Suprapubic skin (tissue), 4 donors: ENCODE measurements at regions not wholly inside any gene's neighbourhood (a gene's known extent, or its start where the extent isn't known, plus 50 kb on each side); places are given as distances from the start of the nearest gene placed in this dataset.

Source experiments
- DNase-seq, 2 donors: peaks; one replicate each; pipeline ENCODE4 v3.0.0-alpha.2; 2019; ENCODE audit warnings: low spot score in 2 of 2
- H3K27ac ChIP-seq: fragments of 200-600 bp; sonication (generic); one replicate; pipeline ENCODE4 v1.5.1; 2019
- H3K27me3 ChIP-seq: fragments of 200-600 bp; sonication (generic); one replicate; pipeline ENCODE4 v1.5.1; 2019
- H3K36me3 ChIP-seq: fragments of 200-600 bp; sonication (generic); one replicate; pipeline ENCODE4 v1.5.1; 2019
- H3K4me1 ChIP-seq: fragments of 200-600 bp; sonication (generic); one replicate; pipeline ENCODE4 v1.5.1; 2019
- H3K4me3 ChIP-seq: fragments of 200-600 bp; sonication (generic); one replicate; pipeline ENCODE4 v1.5.1; 2019; ENCODE audit warnings: mild to moderate bottlenecking
- H3K9me3 ChIP-seq: fragments of 200-600 bp; sonication (generic); one replicate; pipeline ENCODE4 v1.5.1; 2019
- EP300 ChIP-seq: sonication (generic); formaldehyde crosslinking; IDR thresholded peaks from one replicate; pipeline ENCODE4 v1.6.1; 2017; ENCODE audit warnings: antibody characterized with exemption
- POLR2A ChIP-seq, 2 donors: fragments of 450-650 bp; IDR thresholded peaks; one replicate each; pipeline ENCODE4 v1.6.1; 2017; ENCODE audit warnings: antibody characterized with exemption in 2 of 2, mild to moderate bottlenecking in 2 of 2, moderate library complexity in 2 of 2
- POLR2AphosphoS5 ChIP-seq, 3 donors: sonication (generic); formaldehyde crosslinking; IDR thresholded peaks; one replicate each; pipeline ENCODE4 v1.6.1; 2017; ENCODE audit warnings: antibody characterized with exemption in 3 of 3
- WGBS: methylation state at CpG from one replicate; pipeline ENCODE4 v1.1.5; 2018; 5-methylcytosine and 5-hydroxymethylcytosine counted together
- TF ChIP-seq, protein P1 (sequence below), 2 donors: fragments of 200-600 bp in 1 of 2; fragments of 450-650 bp in 1 of 2; sonication (generic) in 1 of 2; IDR thresholded peaks; one replicate each; pipeline ENCODE4 v1.5.1; 2016 to 2019; ENCODE audit warnings: antibody characterized with exemption in 2 of 2, mild to moderate bottlenecking in 1 of 2, moderate library complexity in 1 of 2

DNA sequence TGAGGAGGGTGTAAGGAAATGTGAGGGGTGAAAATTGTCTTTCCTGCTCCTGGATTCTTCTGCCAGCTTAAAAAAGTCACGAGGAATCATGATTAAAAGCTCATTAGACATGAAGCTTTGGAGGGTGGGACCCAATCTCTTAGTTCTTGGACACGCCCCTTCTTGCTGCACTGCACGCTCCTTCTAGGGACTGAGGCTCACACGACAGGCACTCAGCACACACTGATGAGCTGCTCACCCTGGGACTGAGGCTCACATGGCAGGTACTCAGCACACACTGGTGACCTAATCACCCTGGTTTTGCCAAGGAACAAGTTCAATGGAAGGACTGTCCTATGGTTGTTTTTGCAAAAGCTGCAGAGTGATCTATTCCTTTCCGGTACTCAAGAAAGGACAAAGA, 65.8 kb upstream of the ELMO1 start:
- Histone ChIP-seq H3K4me3 (no peak overlapping the region), H3K4me1 (peaks cover 13% of the 10 kb centered on the region), H3K27ac (no peak overlapping the region), H3K9me3 (no peaks in the 10 kb centered on the region), H3K27me3 (no peaks in the 10 kb centered on the region), H3K36me3 (no peaks in the 10 kb centered on the region)
- no peak for DNase-seq
- TF ChIP-seq, protein P1, sequence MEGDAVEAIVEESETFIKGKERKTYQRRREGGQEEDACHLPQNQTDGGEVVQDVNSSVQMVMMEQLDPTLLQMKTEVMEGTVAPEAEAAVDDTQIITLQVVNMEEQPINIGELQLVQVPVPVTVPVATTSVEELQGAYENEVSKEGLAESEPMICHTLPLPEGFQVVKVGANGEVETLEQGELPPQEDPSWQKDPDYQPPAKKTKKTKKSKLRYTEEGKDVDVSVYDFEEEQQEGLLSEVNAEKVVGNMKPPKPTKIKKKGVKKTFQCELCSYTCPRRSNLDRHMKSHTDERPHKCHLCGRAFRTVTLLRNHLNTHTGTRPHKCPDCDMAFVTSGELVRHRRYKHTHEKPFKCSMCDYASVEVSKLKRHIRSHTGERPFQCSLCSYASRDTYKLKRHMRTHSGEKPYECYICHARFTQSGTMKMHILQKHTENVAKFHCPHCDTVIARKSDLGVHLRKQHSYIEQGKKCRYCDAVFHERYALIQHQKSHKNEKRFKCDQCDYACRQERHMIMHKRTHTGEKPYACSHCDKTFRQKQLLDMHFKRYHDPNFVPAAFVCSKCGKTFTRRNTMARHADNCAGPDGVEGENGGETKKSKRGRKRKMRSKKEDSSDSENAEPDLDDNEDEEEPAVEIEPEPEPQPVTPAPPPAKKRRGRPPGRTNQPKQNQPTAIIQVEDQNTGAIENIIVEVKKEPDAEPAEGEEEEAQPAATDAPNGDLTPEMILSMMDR (IDR thresholded peaks at IDR 0.05), result no peak
- TF ChIP-seq EP300, result no peak
- 58% methylated on average over 5 of the region's 5 CpGs for WGBS

- Histone ChIP-seq H3K27me3 (no peaks in the 10 kb centered on the region), H3K4me3 (no peak overlapping the region), H3K27ac (no peak overlapping the region), H3K9me3 (no peaks in the 10 kb centered on the region), H3K4me1 (peaks cover 13% of the 10 kb centered on the region), H3K36me3 (no peaks in the 10 kb centered on the region)
- no peak for DNase-seq
- no peak for TF ChIP-seq POLR2A (IDR thresholded peaks at IDR 0.05)
- TF ChIP-seq POLR2AphosphoS5 (IDR thresholded peaks at IDR 0.05), result no peak
- TF ChIP-seq EP300, result no peak
- TF ChIP-seq, protein P1 (IDR thresholded peaks at IDR 0.05), result no peak
- WGBS, result 65% methylated on average over 5 of the region's 5 CpGs
Measured at GRCh38 chr7:37516664-37517063, 68.0 kb upstream of the ELMO1 start.

- no peak for TF ChIP-seq EP300
- no peak for TF ChIP-seq POLR2AphosphoS5 (IDR thresholded peaks at IDR 0.05)
- no peak for TF ChIP-seq POLR2A (IDR thresholded peaks at IDR 0.05)
- TF ChIP-seq, protein P1 (IDR thresholded peaks at IDR 0.05), result no peak
- Histone ChIP-seq H3K9me3 (no peaks in the 10 kb centered on the region), H3K27me3 (no peaks in the 10 kb centered on the region), H3K4me1 (peaks cover 13% of the 10 kb centered on the region), H3K27ac (no peak overlapping the region), H3K4me3 (no peak overlapping the region), H3K36me3 (no peaks in the 10 kb centered on the region)
- WGBS, result 88% methylated on average over 2 of the region's 2 CpGs
- no peak for DNase-seq
Measured at GRCh38 chr7:37518266-37518665, 69.6 kb upstream of the ELMO1 start.

DNA sequence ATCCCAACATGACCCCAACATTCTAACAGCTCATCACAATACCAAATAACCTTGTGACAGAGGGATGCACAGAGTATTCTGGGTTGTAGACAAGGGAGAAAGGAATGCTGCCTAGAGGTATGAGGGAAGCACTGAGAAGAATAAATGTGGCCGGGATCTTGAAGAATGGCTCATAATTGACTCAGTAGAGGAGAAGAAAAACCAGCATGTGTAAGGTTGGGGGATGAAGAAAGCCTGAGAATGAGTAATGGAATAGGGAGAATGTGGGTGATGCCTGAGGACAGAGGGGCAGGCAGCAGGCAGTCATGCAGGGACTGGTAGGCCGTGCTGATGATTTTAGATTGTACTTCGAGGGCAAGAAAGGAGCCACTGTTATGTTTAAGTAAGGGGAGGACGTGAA, 75.4 kb upstream of the ELMO1 start:
- no peak for DNase-seq
- WGBS, result 73% methylated on average over 4 of the region's 4 CpGs
- Histone ChIP-seq H3K9me3 (no peaks in the 10 kb centered on the region), H3K36me3 (no peaks in the 10 kb centered on the region), H3K4me3 (no peak overlapping the region), H3K4me1 (no peaks in the 10 kb centered on the region), H3K27ac (no peak overlapping the region), H3K27me3 (no peaks in the 10 kb centered on the region)
- TF ChIP-seq EP300 (no peak), POLR2AphosphoS5 (IDR thresholded peaks at IDR 0.05) (no peak), POLR2A (IDR thresholded peaks at IDR 0.05) (no peak)
- TF ChIP-seq, protein P1 (IDR thresholded peaks at IDR 0.05), result no peak

DNA sequence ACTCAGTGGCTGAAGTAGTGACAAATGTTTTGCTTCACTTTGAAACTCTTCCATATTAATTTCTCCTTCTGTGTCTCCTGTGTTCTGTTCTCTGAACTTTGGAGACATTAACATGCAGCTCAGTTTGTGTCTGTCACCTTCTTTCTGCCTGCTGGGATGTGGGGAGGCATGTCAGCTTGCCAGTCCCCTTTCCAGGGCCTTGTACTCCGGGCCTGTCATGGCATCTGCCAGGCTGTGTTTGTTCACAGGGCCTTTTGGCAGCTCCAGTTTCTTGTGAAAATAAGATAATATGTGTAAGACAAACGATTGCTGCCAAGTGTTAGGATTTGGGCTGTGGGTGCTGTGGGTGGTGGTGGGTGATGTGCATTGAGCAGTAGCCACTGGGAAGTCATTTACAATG, 76.1 kb upstream of the ELMO1 start:
- DNase-seq, result no peak
- Histone ChIP-seq H3K36me3 (no peaks in the 10 kb centered on the region), H3K4me1 (no peaks in the 10 kb centered on the region), H3K27me3 (no peaks in the 10 kb centered on the region), H3K27ac (no peak overlapping the region), H3K9me3 (no peaks in the 10 kb centered on the region), H3K4me3 (no peak overlapping the region)
- TF ChIP-seq EP300 (no peak), POLR2AphosphoS5 (IDR thresholded peaks at IDR 0.05) (no peak), POLR2A (IDR thresholded peaks at IDR 0.05) (no peak)
- TF ChIP-seq, protein P1 (IDR thresholded peaks at IDR 0.05), result no peak
- WGBS, result 52% methylated on average over 2 of the region's 2 CpGs
